Fibroblast of the aortic adventitia (primary cell): ENCODE measurements at regions not wholly inside any gene's neighbourhood (a gene's known extent, or its start where the extent isn't known, plus 50 kb on each side); places are given as distances from the start of the nearest gene placed in this dataset.

Source experiments
- DNase-seq: peaks from one replicate; pipeline ENCODE4 v3.0.0-alpha.2; 2010; ENCODE audit warnings: low read depth
- H3K4me3 ChIP-seq: 2 replicates; pipeline ENCODE4 v1.5.1; 2011; ENCODE audit warnings: low read depth, mild to moderate bottlenecking, control low read depth, low read length, moderate library complexity
- TF ChIP-seq, protein P1 (sequence below): IDR thresholded peaks from 2 replicates; pipeline ENCODE4 v1.5.1; 2011; ENCODE audit warnings: mild to moderate bottlenecking, low read length, control low read depth, inconsistent platforms; ENCODE audit not compliant: insufficient read depth

DNA sequence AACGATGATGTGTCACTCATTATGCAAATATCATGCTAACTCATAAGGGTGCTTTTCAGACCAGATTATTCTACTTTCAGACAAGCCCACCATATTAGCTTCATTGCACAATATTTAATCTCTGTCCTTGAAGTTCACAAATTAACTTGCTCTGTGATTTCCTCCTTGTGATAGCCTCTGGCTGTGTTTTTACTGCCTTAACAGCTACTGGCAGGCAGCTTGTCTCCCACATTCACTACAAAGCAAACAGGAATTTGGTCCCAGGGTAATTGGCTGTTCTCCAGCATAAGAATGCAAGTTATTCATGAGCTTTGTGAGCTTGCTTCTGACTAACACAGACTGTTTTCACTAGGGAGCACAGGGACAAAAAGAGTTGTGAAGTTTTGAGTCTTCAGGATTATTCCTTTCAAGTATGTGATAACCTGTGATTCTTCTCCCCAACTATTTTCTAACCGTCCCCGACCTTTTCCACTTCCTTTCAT lies 87.9 kb upstream of the HMCN1 start:
- H3K4me3 ChIP-seq, result peak overlapping the region; percentile 14
- peak; percentile 98 for DNase-seq
- TF ChIP-seq, protein P1, sequence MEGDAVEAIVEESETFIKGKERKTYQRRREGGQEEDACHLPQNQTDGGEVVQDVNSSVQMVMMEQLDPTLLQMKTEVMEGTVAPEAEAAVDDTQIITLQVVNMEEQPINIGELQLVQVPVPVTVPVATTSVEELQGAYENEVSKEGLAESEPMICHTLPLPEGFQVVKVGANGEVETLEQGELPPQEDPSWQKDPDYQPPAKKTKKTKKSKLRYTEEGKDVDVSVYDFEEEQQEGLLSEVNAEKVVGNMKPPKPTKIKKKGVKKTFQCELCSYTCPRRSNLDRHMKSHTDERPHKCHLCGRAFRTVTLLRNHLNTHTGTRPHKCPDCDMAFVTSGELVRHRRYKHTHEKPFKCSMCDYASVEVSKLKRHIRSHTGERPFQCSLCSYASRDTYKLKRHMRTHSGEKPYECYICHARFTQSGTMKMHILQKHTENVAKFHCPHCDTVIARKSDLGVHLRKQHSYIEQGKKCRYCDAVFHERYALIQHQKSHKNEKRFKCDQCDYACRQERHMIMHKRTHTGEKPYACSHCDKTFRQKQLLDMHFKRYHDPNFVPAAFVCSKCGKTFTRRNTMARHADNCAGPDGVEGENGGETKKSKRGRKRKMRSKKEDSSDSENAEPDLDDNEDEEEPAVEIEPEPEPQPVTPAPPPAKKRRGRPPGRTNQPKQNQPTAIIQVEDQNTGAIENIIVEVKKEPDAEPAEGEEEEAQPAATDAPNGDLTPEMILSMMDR, result no peak

DNA sequence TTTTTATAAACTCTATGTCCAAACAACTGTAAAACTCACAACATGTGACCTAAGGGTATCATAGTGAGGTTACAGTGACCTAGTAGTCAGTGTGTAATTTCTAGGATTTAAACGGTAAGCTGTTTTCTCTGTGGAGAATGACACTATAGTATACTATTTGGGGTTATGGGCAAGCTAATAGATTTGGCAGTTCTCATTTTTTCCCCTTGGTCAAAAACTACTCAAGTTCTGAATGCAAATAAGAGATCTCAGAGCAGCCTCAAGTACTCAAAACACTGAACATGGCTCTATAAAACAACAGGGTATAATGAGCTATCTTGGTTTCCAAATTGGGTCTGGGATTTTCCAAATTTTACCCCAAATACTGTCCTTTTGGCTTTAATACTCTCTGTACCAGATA lies 88.5 kb upstream of the HMCN1 start:
- DNase-seq, result no peak
- H3K4me3 ChIP-seq, result no peak overlapping the region
- TF ChIP-seq, protein P1, result no peak

- no peak overlapping the region for H3K4me3 ChIP-seq
- DNase-seq, result peak; percentile 15
- TF ChIP-seq, protein P1, result no peak
These were observed 89.0 kb upstream of the HMCN1 start for GRCh38 chr1:185645162-185645640.

GRCh38 chr1:185644531-185644930 lies 89.7 kb upstream of the HMCN1 start:
- DNase-seq, result no peak
- H3K4me3 ChIP-seq, result no peak overlapping the region
- TF ChIP-seq, protein P1, result no peak

GRCh38 chr1:185636848-185637247 lies 97.3 kb upstream of the HMCN1 start:
- no peak overlapping the region for H3K4me3 ChIP-seq
- no peak for DNase-seq
- TF ChIP-seq, protein P1, result no peak

- TF ChIP-seq, protein P1, result no peak
- no peak for DNase-seq
These were observed 99.5 kb upstream of the HMCN1 start for GRCh38 chr1:185634704-185635103.

More at GRCh38 chr1:185634704-185635103, 99.5 kb upstream of the HMCN1 start:
- no peak overlapping the region for H3K4me3 ChIP-seq
